DMS114 treated with DMSO at 0.1 percent for 48 hours (cell line): ENCODE measurements at regions not wholly inside any gene's neighbourhood (a gene's known extent, or its start where the extent isn't known, plus 50 kb on each side); places are given as distances from the start of the nearest gene placed in this dataset.
"Not testable (repeated sequence)": the region's sequence is repeated elsewhere in the genome, so short reads cannot be mapped to it uniquely, and the experiment has no call there.

ENCODE experiments used
- DNase-seq: peaks from one replicate; lab custom pipeline; 2025; ENCODE audit not compliant: unreplicated experiment; lab: John Stamatoyannopoulos, UW

DNA sequence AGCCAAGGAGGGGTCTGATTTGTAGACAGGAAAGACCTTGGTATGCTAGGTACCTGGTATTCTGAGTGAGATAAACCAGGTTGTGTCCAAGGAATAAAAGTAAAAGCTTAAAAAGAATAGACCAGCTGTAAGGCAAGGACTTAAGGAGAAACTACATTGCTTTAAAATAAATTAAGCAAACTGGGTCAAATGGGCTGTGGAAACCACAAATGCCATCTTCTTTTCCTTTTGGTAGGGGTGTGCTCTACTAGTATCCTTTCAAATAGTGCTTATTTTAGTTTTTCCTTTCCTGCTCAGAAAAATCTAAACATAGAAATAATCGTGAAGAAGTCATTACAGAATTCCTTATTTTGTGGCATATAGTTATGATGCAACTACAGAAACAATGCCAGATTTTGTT, 138.6 kb upstream of the KLF12 start:
- DNase-seq: no peak

DNA sequence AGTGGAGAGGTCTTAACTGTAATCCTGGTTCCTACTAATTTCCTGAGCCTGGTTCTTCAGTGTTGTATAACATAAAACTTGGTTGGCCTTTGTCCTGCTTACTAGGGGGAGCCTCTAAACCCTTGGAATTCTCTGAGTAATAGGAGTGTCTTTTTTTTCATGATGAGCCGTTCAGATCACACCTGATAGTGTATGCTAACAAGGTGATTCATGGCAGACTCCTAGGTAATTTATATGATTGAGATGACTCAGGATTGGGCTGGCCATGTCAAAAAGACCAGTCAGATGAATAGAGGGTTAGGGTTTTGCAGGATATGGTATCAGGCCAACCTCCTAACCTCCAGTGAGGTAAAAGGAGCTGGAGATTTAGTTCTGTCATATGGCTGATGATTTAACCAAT, 135.8 kb upstream of the KLF12 start:
- no peak for DNase-seq

GRCh38 chr13:74266861-74267260, 132.7 kb upstream of the KLF12 start:
- no peak for DNase-seq

DNA sequence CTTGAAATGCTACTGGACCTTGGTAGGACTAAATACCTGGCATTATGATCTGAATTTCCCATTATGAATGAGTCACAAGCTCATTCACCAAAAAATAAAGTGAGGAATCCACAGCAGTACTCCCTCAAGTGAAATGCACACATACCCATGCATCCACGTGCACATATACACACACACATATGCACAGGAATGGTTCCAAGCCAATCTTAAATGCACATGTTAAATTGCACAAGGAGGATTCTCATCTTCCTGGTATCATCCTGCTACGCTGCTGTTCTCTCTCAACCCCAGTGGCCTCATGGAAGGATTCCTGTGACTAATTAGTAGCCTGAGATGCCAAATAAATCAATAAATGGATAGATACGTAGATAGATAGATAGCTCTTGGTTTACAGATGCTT, 132.1 kb upstream of the KLF12 start:
- DNase-seq: no peak

- no peak for DNase-seq
Measured at GRCh38 chr13:74264333-74264732, 130.1 kb upstream of the KLF12 start.

GRCh38 chr13:74260420-74260819, 126.2 kb upstream of the KLF12 start:
- not testable (repeated sequence) for DNase-seq

- no peak for DNase-seq
Measured at GRCh38 chr13:74259641-74260040, 125.4 kb upstream of the KLF12 start.

- DNase-seq: no peak
Measured at GRCh38 chr13:74258961-74259360, 124.8 kb upstream of the KLF12 start.

DNA sequence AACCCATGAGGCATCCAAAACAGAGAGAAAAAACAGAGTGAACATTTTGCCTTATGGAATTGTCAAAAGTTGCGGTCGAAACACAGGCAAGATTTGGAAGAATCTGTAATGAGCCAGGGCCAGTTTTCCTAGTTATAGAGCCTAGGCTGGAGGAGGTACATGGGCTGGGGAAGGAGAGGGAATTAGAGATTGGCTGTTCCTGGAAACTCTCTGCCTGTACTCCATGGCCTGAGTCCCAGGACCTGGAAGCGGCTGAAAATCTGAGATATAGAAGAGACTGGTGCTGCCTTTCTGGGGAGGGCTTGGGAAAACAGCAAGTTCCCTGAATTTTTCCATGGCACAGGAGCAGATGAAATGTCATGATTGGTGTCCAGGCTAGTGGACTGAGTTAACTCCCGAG, 122.8 kb upstream of the KLF12 start:
- no peak for DNase-seq

DNA sequence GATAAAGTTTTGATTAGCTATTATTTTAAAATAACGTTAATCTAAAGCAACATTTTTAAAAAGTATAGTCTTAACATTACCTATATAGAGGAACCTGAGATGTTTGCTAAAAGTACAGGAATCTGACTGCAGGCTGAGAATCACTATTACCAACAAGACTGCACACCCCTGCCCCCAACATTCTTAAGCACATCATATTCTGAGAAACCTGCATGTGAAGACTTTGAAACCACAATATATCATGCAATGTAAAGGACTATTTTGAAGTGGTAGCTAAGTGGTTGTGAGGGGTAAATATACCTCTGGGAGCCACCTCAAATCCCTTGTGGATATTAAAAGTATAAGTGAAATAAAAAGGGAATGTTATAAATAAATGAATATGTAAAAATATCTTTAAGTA, 119.0 kb upstream of the KLF12 start:
- DNase-seq: no peak

DNA sequence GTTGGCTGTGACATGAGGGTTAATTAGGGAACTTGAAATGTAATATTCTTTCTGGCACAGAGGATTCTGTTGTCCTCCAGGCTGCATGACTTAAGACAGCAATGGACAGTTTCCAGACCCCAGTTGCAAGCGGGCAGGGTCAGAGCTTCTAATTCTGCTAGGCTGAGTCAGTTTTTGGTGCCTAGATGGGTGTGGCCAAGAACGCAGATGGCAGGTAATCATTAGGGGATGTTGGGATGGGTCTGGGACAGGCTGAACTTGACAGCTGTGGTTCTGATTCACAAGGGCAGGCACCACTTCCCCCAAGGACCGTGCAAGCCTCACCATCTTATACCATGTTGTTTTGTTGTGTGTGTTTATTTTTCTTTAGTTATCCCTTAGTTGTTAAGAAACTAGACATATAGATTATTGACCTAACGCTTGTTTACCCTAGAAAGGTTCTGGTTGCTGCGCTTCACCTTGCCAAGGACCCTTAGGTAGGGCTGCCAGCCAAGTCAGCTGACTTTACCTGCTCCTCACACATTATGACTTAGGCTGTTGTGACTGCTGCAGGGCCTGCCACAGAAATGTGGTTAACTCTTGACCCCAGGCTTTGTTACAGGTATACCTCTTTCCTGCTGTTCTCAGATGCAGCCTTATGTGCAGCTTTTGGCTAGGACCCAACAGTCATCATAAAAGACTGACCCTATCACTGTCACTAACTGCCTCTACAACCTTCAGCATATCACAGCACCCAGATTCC, 117.7 kb upstream of the KLF12 start:
- no peak for DNase-seq

DNA sequence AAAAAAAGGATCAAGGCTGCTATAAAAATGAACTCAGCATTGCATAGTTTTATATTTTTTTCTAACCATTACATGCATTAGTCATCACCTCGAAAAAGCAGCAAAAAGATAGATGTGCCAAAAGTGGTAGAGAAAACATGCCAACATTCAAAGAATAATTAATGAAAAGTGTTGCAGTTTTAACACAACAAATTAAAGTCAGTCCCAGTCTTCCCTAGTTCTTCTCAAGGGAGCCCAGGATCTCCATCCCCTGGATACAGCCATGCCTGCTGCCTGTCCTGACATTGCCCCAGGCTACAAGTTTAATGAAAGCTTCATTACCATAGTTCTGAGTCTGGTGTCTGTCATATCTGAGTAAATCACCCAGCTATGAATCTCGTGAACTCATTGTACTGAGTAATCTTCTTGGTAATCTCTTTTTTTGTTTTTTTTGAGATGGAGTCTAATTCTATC, 116.6 kb upstream of the KLF12 start:
- no peak for DNase-seq

GRCh38 chr13:74248477-74248876, 114.3 kb upstream of the KLF12 start:
- DNase-seq: no peak

GRCh38 chr13:74246487-74246886, 112.3 kb upstream of the KLF12 start:
- no peak for DNase-seq

- no peak for DNase-seq
Measured at GRCh38 chr13:74243637-74244526, 109.7 kb upstream of the KLF12 start.

GRCh38 chr13:74241343-74241742, 107.1 kb upstream of the KLF12 start:
- not testable (repeated sequence) for DNase-seq

- no peak for DNase-seq
Measured at GRCh38 chr13:74230984-74231501, 96.8 kb upstream of the KLF12 start.

- no peak for DNase-seq
Measured at GRCh38 chr13:74229242-74229641, 95.0 kb upstream of the KLF12 start.

DNA sequence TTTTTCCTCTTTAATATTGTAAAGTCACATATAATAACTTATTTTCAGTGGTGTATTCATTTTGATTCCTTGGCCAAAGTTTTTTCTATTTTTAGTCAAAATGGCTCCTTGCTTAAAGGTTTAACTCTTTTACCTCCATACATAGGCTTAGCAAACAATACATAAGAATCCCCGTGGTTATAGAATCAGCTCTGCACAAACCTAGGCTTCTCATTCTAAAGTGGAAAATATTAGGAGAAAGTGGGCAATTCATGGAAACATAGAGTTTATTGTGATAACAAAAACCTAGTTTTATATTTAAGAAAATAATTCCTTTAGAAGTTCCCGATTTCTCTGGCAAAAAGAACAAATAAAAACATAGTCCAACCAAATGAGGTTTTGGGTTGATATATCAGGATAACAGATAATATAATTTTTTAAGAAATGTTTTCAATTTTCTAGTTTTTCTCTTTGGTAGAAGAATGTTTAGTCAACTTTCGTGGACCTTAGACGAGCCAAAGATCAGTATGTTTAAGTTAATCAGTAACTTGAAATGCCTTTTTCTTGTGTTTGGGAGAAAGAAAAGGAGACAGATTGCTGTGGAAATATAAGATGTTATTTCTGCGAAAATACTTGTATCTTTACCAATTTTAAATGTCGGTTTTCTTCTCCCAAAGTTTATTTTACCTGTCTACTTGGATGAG, 93.4 kb upstream of the KLF12 start:
- DNase-seq: no peak

DNA sequence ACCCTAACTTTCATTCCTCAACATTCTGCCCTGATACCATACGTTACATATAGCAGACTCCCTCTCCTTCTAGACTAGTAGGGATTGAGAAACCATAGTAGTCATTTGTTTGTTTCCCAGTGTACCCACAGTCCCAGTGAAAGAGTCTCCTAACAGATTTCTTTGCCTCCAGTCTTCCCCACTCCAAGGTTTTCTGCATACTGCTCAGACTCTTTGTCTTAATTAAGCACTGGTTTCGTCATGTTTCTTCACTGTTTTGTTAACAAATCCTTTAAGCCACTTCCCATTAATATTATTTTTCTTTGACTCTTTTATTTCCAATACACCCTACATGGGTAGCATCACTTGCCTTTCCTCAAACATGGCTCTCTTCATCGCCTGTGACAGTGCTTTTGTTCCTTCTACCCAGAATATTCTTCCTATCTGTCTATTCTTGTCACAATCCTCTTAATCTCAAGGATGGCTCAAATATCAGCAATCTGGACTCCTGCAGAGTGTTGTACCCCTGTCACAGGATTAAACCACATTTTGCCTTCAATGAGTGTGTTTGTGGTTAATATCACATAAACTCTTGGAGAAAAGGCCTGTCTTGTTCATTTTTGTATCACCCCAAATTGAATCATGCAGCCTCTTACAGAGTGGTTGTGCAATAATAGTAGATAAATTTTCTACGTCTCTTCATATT, 92.7 kb upstream of the KLF12 start:
- DNase-seq: no peak

GRCh38 chr13:74221752-74222151, 87.5 kb upstream of the KLF12 start:
- no peak for DNase-seq
